Breast epithelium (tissue), 3 donors: ENCODE measurements at regions not wholly inside any gene's neighbourhood (a gene's known extent, or its start where the extent isn't known, plus 50 kb on each side); places are given as distances from the start of the nearest gene placed in this dataset.

ENCODE experiments used
- POLR2A ChIP-seq: fragments of 450-650 bp; IDR thresholded peaks from one replicate; pipeline ENCODE4 v1.6.1; 2016; ENCODE audit warnings: antibody characterized with exemption, mild to moderate bottlenecking, moderate library complexity
- POLR2AphosphoS5 ChIP-seq, 3 donors: sonication (generic); formaldehyde crosslinking; IDR thresholded peaks; one replicate each; pipeline ENCODE4 v1.6.1; 2017; ENCODE audit warnings: antibody characterized with exemption in 3 of 3

DNA sequence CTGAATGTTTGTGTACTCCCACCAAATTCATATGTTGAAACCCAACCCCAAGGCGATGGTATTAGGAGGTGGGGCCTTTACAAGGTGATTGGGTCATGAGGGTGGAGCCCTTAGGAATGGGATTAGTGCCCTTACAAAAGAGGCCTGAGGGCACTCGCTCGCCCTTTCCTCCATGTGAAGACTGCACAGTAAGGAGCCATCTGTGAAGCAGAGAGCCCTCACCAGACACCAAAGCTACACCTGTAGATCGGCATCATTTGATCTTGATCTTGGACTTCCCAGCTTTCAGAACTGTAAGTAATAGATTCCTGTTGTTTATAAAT, 62.9 kb upstream of the FZD7 start:
- TF ChIP-seq POLR2A (no peak), POLR2AphosphoS5 (IDR thresholded peaks at IDR 0.05) (no peak)
